Caco-2 (cell line): ENCODE measurements at regions not wholly inside any gene's neighbourhood (a gene's known extent, or its start where the extent isn't known, plus 50 kb on each side); places are given as distances from the start of the nearest gene placed in this dataset.

Source experiments
- BruUV-seq: library from RNA; stranded (reverse); fragments of 400-500 nt; replicated peaks from 2 replicates; lab custom pipeline; 2021; lab: Mats Ljungman, UMichigan
- CTCF ChIA-PET: fragments of 300-600 bp; sonication (Branson Sonifier 250); formaldehyde crosslinking; loops from one replicate; lab custom pipeline; 2022; ENCODE audit warnings: antibody characterized with exemption; lab: Charles Lee
- POLR2A ChIA-PET: fragments of 300-600 bp; sonication (Branson Sonifier 250); formaldehyde crosslinking; loops from one replicate; lab custom pipeline; 2022; ENCODE audit warnings: antibody characterized with exemption; lab: Charles Lee
- DNase-seq, 2 experiments: peaks; one replicate each; pipeline versions ENCODE4 v3.0.0 to v3.0.0-alpha.2; 2020 to 2022
- H3K27me3 ChIP-seq: replicated peaks from 2 replicates; pipeline ENCODE4 v1.6.0; 2011; ENCODE audit warnings: low read length; ENCODE audit not compliant: control insufficient read depth, insufficient read depth
- H3K36me3 ChIP-seq: 2 replicates; pipeline ENCODE4 v1.5.1; 2011; ENCODE audit warnings: low read length; ENCODE audit not compliant: control insufficient read depth, insufficient read depth
- H3K4me1 ChIP-seq: fragments of 250-450 bp; sonication (Bioruptor Pico); 2 replicates; pipeline ENCODE4 v1.5.1; 2020; ENCODE audit warnings: mild to moderate bottlenecking
- H3K4me3 ChIP-seq: 2 replicates; pipeline ENCODE4 v1.5.1; 2011; ENCODE audit warnings: low read depth, mild to moderate bottlenecking, control low read depth, low read length
- H3K9me3 ChIP-seq: fragments of 250-450 bp; sonication (Bioruptor Pico); 2 replicates; pipeline ENCODE4 v1.5.1; 2020; ENCODE audit warnings: mild to moderate bottlenecking, moderate library complexity
- H3K27ac Mint-ChIP-seq: one replicate; pipeline ENCODE4 v1.8.0; 2022; ENCODE audit warnings: mixed read lengths; ENCODE audit not compliant: unreplicated experiment
- H3K27me3 Mint-ChIP-seq: one replicate; pipeline ENCODE4 v1.8.0; 2022; ENCODE audit warnings: mixed read lengths; ENCODE audit not compliant: insufficient read depth, unreplicated experiment
- H3K36me3 Mint-ChIP-seq: one replicate; pipeline ENCODE4 v1.8.0; 2022; ENCODE audit warnings: mild to moderate bottlenecking, mixed read lengths; ENCODE audit not compliant: insufficient read depth, unreplicated experiment
- H3K4me1 Mint-ChIP-seq: one replicate; pipeline ENCODE4 v1.8.0; 2022; ENCODE audit warnings: low read depth, mixed read lengths; ENCODE audit not compliant: unreplicated experiment
- H3K4me3 Mint-ChIP-seq: one replicate; pipeline ENCODE4 v1.8.0; 2022; ENCODE audit warnings: mild to moderate bottlenecking, moderate library complexity, mixed read lengths; ENCODE audit not compliant: unreplicated experiment
- H3K9me3 Mint-ChIP-seq: one replicate; pipeline ENCODE4 v1.8.0; 2022; ENCODE audit warnings: mixed read lengths; ENCODE audit not compliant: unreplicated experiment
- intact Hi-C: fragments of 100-400 bp; cut with micrococcal nuclease; formaldehyde crosslinking; loops from one replicate; pipeline ENCODE4 v1.10.0; 2022; ENCODE audit not compliant: unreplicated experiment
- TF ChIP-seq, protein P1 (sequence below), 2 experiments: fragments of 200-600 bp in 1 of 2; IDR thresholded peaks; 1 replicate in 1 of 2; 2 replicates in 1 of 2; pipeline versions ENCODE4 v1.5.1 to v1.8.0; 2011 to 2022; ENCODE audit warnings: antibody characterized with exemption in 1 of 2, control low read depth in 1 of 2, inconsistent platforms in 1 of 2, low read depth in 1 of 2, low read length in 1 of 2, mild to moderate bottlenecking in 1 of 2, moderate library complexity in 1 of 2; ENCODE audit not compliant: insufficient read depth in 1 of 2, severe bottlenecking in 1 of 2, unreplicated experiment in 1 of 2

GRCh38 chr15:96186105-96186504, 144.4 kb upstream of the NR2F2 start:
- Histone ChIP-seq H3K36me3 (no peaks in the 10 kb centered on the region), H3K27me3 (no peaks in the 10 kb centered on the region), H3K4me1 (peaks cover 41% of the 10 kb centered on the region), H3K9me3 (0 out of 2 replicates have a peak, but pooled peaks cover 4% of the 10 kb centered on the region), H3K4me3 (no peak overlapping the region)
- POLR2A ChIA-PET: no interaction called here
- peaks cover 10% of the 10 kb centered on the region for H3K9me3 Mint-ChIP-seq
- CTCF ChIA-PET: no interaction called here
- peaks cover 6% of the 10 kb centered on the region for H3K36me3 Mint-ChIP-seq
- no peaks in the 10 kb centered on the region for H3K27me3 Mint-ChIP-seq
- no TSS peak for BruUV-seq
- intact Hi-C loops: no loop called here
- peaks cover 49% of the 10 kb centered on the region for H3K4me1 Mint-ChIP-seq
- no peak for DNase-seq
- TF ChIP-seq, protein P1, sequence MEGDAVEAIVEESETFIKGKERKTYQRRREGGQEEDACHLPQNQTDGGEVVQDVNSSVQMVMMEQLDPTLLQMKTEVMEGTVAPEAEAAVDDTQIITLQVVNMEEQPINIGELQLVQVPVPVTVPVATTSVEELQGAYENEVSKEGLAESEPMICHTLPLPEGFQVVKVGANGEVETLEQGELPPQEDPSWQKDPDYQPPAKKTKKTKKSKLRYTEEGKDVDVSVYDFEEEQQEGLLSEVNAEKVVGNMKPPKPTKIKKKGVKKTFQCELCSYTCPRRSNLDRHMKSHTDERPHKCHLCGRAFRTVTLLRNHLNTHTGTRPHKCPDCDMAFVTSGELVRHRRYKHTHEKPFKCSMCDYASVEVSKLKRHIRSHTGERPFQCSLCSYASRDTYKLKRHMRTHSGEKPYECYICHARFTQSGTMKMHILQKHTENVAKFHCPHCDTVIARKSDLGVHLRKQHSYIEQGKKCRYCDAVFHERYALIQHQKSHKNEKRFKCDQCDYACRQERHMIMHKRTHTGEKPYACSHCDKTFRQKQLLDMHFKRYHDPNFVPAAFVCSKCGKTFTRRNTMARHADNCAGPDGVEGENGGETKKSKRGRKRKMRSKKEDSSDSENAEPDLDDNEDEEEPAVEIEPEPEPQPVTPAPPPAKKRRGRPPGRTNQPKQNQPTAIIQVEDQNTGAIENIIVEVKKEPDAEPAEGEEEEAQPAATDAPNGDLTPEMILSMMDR (IDR thresholded peaks at IDR 0.05; ENCODE audit: insufficient read depth in 1 of 2, low read depth in 1 of 2, low read length in 1 of 2, severe bottlenecking in 1 of 2, unreplicated experiment in 1 of 2): no peak
- no peak overlapping the region for H3K27ac Mint-ChIP-seq
- no peak overlapping the region for H3K4me3 Mint-ChIP-seq

DNA sequence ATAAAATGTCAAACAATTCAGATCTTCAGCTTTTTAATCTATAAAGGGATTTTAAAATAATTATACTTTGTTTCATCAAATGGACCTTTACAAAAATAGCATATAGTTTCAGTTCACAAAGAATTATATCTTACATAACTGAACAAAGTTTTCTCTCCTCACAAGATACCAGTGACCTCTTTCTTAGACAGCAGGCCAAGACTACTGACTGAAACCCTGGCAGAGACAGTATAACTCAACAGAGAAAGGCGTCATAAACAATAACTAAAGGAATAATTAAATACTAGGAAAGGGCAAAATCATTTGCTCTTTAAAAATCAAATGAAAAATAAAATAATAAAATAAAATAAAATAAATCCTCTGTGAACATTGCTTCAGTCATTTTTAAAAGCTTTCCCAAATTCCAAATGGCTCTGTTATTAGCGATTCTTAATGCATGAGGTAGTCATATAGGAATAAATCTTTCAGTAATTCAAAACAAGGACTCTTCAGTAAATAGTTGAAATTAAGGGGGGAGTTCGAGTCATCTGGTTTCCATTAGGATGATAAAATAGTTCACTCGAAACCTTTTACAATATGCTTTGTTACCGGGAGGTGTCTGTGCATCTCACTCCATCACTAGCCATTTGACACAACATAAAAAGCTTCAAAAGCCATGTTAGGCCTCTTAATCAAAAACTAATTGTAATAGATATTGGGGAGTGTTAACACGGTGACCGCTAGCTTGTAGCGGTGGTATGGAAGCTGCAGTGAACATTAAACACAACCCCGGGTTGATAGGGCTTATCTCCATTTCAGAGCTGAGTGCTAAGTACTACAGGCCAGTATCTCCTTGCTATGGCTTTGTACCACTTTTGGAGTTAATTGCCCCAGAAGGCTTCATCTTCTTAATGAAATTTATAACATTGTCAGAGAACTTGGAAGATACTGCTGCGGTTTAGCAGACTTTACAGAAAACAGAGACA, 142.9 kb upstream of the NR2F2 start:
- ChIA-PET POLR2A (no interaction called here), CTCF (no interaction called here)
- Mint-ChIP-seq H3K9me3 (peaks cover 10% of the 10 kb centered on the region), H3K4me1 (peaks cover 43% of the 10 kb centered on the region), H3K36me3 (peaks cover 6% of the 10 kb centered on the region), H3K27me3 (no peaks in the 10 kb centered on the region), H3K4me3 (no peak overlapping the region), H3K27ac (no peak overlapping the region)
- intact Hi-C loops: no loop called here
- no peak for DNase-seq
- H3K9me3 ChIP-seq: 0 out of 2 replicates have a peak, but pooled peaks cover 4% of the 10 kb centered on the region
- TF ChIP-seq, protein P1 (IDR thresholded peaks at IDR 0.05; ENCODE audit: insufficient read depth in 1 of 2, low read depth in 1 of 2, low read length in 1 of 2, severe bottlenecking in 1 of 2, unreplicated experiment in 1 of 2): no peak
- peaks cover 31% of the 10 kb centered on the region for H3K4me1 ChIP-seq
- no peaks in the 10 kb centered on the region for H3K36me3 ChIP-seq
- H3K27me3 ChIP-seq: no peaks in the 10 kb centered on the region
- no peak overlapping the region for H3K4me3 ChIP-seq
- BruUV-seq: no TSS peak

DNA sequence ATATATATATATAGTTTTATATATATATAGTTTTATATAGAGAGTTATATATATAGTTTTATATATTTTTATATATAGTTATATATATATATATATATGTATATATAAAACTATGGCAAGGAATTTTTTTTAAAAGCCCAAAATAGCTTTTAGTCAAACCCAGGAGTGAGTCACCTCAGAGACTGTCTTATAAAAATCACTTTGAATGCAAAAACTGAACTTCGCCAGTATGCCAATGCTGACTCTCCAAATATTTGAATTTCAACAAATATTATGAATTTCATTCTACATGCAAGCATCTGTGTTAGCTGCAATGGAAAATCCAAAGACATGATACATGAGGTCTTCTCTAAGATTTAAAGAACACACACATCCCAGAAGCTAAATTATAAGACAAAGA, 132.8 kb upstream of the NR2F2 start:
- Mint-ChIP-seq H3K27ac (peak overlapping the region; percentile 55), H3K27me3 (no peaks in the 10 kb centered on the region), H3K9me3 (peaks cover 25% of the 10 kb centered on the region), H3K36me3 (peaks cover 11% of the 10 kb centered on the region), H3K4me3 (no peak overlapping the region), H3K4me1 (peaks cover 29% of the 10 kb centered on the region)
- ChIA-PET CTCF (no interaction called here), POLR2A (no interaction called here)
- DNase-seq: no peak
- intact Hi-C loops: no loop called here
- H3K36me3 ChIP-seq: no peaks in the 10 kb centered on the region
- H3K4me3 ChIP-seq: no peak overlapping the region
- H3K4me1 ChIP-seq: peaks cover 39% of the 10 kb centered on the region
- peaks cover 4% of the 10 kb centered on the region; the same call in 1 of the 2 replicates for H3K9me3 ChIP-seq
- BruUV-seq: no TSS peak
- TF ChIP-seq, protein P1 (IDR thresholded peaks at IDR 0.05; ENCODE audit: insufficient read depth in 1 of 2, low read depth in 1 of 2, low read length in 1 of 2, severe bottlenecking in 1 of 2, unreplicated experiment in 1 of 2): no peak
- H3K27me3 ChIP-seq: no peaks in the 10 kb centered on the region
